ENCODE measurements at regions not wholly inside any gene's neighbourhood (a gene's known extent, or its start where the extent isn't known, plus 50 kb on each side); places are given as distances from the start of the nearest gene placed in this dataset.

DNA sequence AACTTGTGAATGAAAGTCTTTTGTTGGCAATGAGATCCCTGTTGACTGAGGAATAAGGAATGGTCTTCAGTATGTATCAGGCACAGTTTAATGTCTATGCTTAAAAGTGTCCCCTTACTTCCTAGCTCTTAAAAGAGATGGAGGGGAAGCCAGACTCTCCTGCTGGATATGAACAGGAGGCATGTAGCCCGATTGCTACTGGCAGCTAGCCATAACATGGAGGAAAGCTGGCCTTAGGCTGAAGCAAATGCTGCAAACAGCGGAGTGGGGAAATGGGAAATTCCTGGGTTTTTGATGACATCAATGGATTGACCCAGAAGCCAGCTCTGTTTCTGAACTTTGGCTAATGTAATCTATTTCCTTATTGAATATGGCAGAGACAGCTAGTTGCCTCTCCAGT, 266.1 kb downstream of the SLC4A3 start:
- in situ Hi-C loops (cut with HindIII; ENCODE audit: low pct_ligation_motif_present, low sequenced_read_pairs): no loop called here
- no peaks in the 10 kb centered on the region for H3K27me3 ChIP-seq (replicated peaks)
- TF ChIP-seq, protein P1, sequence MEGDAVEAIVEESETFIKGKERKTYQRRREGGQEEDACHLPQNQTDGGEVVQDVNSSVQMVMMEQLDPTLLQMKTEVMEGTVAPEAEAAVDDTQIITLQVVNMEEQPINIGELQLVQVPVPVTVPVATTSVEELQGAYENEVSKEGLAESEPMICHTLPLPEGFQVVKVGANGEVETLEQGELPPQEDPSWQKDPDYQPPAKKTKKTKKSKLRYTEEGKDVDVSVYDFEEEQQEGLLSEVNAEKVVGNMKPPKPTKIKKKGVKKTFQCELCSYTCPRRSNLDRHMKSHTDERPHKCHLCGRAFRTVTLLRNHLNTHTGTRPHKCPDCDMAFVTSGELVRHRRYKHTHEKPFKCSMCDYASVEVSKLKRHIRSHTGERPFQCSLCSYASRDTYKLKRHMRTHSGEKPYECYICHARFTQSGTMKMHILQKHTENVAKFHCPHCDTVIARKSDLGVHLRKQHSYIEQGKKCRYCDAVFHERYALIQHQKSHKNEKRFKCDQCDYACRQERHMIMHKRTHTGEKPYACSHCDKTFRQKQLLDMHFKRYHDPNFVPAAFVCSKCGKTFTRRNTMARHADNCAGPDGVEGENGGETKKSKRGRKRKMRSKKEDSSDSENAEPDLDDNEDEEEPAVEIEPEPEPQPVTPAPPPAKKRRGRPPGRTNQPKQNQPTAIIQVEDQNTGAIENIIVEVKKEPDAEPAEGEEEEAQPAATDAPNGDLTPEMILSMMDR (IDR thresholded peaks at IDR 0.05; ENCODE audit: low read depth, low read length, missing control alignments): no peak
- no peak for DNase-seq
- H3K36me3 ChIP-seq (replicated peaks): no peaks in the 10 kb centered on the region
- H3K27ac ChIP-seq: no peak overlapping the region
- no peak overlapping the region for H3K4me3 ChIP-seq (ENCODE audit: low read depth, low read length)

DNA sequence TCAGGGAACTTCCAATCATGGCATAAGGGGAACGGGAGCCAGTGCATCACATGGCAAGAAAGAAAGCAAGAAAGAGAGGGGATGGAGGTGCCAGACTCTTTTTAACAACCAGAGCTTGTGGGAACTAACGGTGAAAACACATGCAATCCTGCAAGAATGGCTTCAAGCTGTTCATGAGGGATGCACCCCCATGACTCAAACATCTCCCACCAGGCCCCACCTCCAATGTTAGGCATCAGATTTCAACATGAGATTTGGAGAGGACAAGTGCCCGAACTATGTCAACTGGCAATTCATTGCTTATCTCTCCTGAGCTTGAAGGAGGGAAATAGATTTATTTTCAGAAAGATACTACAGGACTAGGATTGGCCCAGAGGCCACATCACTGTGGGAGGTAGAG, 270.0 kb downstream of the SLC4A3 start:
- DNase-seq: no peak
- Histone ChIP-seq H3K27me3 (replicated peaks) (no peaks in the 10 kb centered on the region), H3K36me3 (replicated peaks) (no peaks in the 10 kb centered on the region), H3K27ac (no peak overlapping the region), H3K4me3 (ENCODE audit: low read depth, low read length) (no peak overlapping the region)
- in situ Hi-C loops (cut with HindIII; ENCODE audit: low pct_ligation_motif_present, low sequenced_read_pairs): no loop called here
- TF ChIP-seq, protein P1 (IDR thresholded peaks at IDR 0.05; ENCODE audit: low read depth, low read length, missing control alignments): no peak

DNA sequence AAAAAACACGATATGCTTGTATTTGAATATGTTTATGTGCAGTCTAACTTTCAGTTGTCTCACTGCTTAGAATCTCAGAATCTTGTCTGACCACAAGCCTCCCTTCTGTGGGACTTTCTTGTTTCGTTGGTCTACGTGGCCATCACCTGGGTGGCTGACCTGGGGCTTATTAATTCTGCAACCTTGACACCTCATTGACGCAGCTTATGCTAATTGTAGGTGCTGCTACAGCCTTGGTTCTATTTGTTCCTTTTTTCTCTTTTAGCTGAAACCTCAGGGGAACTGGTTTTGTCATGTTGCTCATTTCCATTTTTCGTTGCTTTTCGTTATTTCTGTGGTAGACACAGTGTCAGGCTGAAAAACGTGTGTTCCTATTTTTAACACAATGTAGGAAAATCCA, 273.7 kb downstream of the SLC4A3 start:
- in situ Hi-C loops (cut with HindIII; ENCODE audit: low pct_ligation_motif_present, low sequenced_read_pairs): no loop called here
- no peak for DNase-seq
- H3K27me3 ChIP-seq (replicated peaks): no peaks in the 10 kb centered on the region
- TF ChIP-seq, protein P1 (IDR thresholded peaks at IDR 0.05; ENCODE audit: low read depth, low read length, missing control alignments): no peak
- H3K27ac ChIP-seq: no peak overlapping the region
- no peaks in the 10 kb centered on the region for H3K36me3 ChIP-seq (replicated peaks)
- no peak overlapping the region for H3K4me3 ChIP-seq (ENCODE audit: low read depth, low read length)

DNA sequence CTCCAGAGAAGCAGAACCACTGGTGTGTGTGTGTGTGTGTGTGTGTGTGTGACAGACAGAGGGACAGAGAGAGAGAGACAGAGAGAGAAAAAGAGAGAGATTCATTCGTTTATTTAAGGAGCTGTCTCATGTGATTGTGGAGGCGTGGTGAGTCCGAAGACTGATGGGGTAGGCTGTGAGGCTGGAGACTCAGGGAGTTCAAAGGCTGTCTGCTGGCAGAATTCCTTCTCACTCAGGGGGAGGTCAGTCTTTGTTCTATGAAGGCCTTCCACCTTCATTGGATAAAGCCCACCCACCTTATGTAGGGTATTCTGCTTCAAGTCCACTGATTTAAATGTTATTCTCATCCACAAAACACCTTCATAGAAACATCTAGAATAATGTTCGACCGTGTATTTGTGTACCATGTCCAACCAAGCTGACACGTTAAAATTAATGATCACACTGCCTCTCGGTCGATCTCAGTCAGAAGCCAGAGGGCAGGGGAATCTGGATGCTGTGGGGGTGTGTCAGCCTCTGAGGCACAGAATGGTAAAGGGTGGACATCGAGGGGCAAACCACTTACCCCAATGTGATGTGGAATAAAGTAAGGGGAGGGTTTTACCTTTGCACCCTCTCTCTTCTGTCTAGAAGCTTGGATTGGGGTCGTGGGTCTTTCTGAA, 275.6 kb downstream of the SLC4A3 start:
- H3K4me3 ChIP-seq (ENCODE audit: low read depth, low read length): no peak overlapping the region
- TF ChIP-seq, protein P1 (IDR thresholded peaks at IDR 0.05; ENCODE audit: low read depth, low read length, missing control alignments): no peak
- no peaks in the 10 kb centered on the region for H3K27me3 ChIP-seq (replicated peaks)
- H3K36me3 ChIP-seq (replicated peaks): no peaks in the 10 kb centered on the region
- no peak overlapping the region for H3K27ac ChIP-seq
- no peak for DNase-seq
- in situ Hi-C loops (cut with HindIII; ENCODE audit: low pct_ligation_motif_present, low sequenced_read_pairs): no loop called here

DNA sequence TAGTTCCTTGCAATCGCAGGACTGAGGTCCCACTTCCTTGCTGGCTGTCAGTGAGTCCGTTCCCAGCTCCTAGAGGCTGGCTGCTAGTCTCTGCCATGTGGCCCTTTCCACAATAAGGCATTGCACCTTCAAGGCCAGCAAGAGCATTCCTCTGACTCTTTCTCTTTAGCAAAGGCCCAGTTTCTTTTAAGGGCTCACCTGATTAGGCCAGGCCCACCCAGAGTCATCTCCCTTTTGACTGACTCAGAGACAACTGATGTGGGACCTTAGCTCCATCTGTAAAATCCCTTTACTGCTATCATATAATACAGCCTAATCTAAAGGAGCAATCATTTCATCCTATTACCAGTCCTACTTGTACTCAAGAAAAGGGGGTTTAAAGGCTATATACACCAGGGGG, 278.2 kb downstream of the SLC4A3 start:
- H3K4me3 ChIP-seq (ENCODE audit: low read depth, low read length): no peak overlapping the region
- H3K36me3 ChIP-seq (replicated peaks): no peaks in the 10 kb centered on the region
- H3K27me3 ChIP-seq (replicated peaks): no peaks in the 10 kb centered on the region
- DNase-seq: no peak
- H3K27ac ChIP-seq: no peak overlapping the region
- in situ Hi-C loops (cut with HindIII; ENCODE audit: low pct_ligation_motif_present, low sequenced_read_pairs): no loop called here
- TF ChIP-seq, protein P1 (IDR thresholded peaks at IDR 0.05; ENCODE audit: low read depth, low read length, missing control alignments): no peak
